ENCODE measurements at regions not wholly inside any gene's neighbourhood (a gene's known extent, or its start where the extent isn't known, plus 50 kb on each side); places are given as distances from the start of the nearest gene placed in this dataset.

- TF ChIP-seq CTCF (IDR thresholded peaks at IDR 0.05) = no peak
- TF ChIP-seq EP300 (IDR thresholded peaks at IDR 0.05) = no peak
Measured at GRCh38 chr14:71229875-71230274, 322.6 kb downstream of the PCNX1 start.

Measured in esophagus muscularis mucosa (tissue), 3 donors.